H1 (cell line): ENCODE measurements at regions not wholly inside any gene's neighbourhood (a gene's known extent, or its start where the extent isn't known, plus 50 kb on each side); places are given as distances from the start of the nearest gene placed in this dataset.

Experiments
- CBX5 ChIP-seq: fragments of 300-800, 300-1000 bp; sonication (generic); IDR thresholded peaks from 2 replicates; pipeline ENCODE4 v1.7.1; 2016; ENCODE audit warnings: antibody characterized with exemption, low read length, low read depth
- CHD1 ChIP-seq: IDR thresholded peaks from 2 replicates; pipeline ENCODE4 v1.6.1; 2012; ENCODE audit warnings: low read depth, low read length, improper control_type of control experiment
- CTBP2 ChIP-seq: IDR thresholded peaks from 2 replicates; pipeline ENCODE4 v1.7.0; 2011; ENCODE audit warnings: borderline replicate concordance, mild to moderate bottlenecking, moderate library complexity, mixed read lengths, low read length; ENCODE audit not compliant: insufficient read depth, insufficient read length
- EP300 ChIP-seq, 2 experiments: IDR thresholded peaks; 1 replicate in 1 of 2; 2 replicates in 1 of 2; pipeline ENCODE4 v1.6.1; 2011 to 2012; ENCODE audit warnings: low read depth in 2 of 2, low read length in 2 of 2, mild to moderate bottlenecking in 2 of 2, borderline replicate concordance in 1 of 2, inconsistent platforms in 1 of 2, moderate library complexity in 1 of 2
- FOSL1 ChIP-seq: IDR thresholded peaks from 2 replicates; pipeline ENCODE4 v1.6.1; 2011; ENCODE audit warnings: mild to moderate bottlenecking, low read depth, low read length, moderate library complexity; ENCODE audit not compliant: insufficient read depth
- GABPA ChIP-seq: IDR thresholded peaks from 2 replicates; pipeline ENCODE4 v1.6.1; 2011; ENCODE audit warnings: mild to moderate bottlenecking, low read length, moderate library complexity, borderline replicate concordance; ENCODE audit not compliant: insufficient read depth
- JUN ChIP-seq: IDR thresholded peaks from 2 replicates; pipeline ENCODE4 v1.6.1; 2011; ENCODE audit warnings: low read depth, mild to moderate bottlenecking, improper control_type of control experiment, low read length
- JUND ChIP-seq: IDR thresholded peaks from 2 replicates; pipeline ENCODE4 v1.6.1; 2011; ENCODE audit warnings: mild to moderate bottlenecking, improper control_type of control experiment, low read length
- NRF1 ChIP-seq: IDR thresholded peaks from 2 replicates; pipeline ENCODE4 v1.6.1; 2011; ENCODE audit warnings: mild to moderate bottlenecking, low read depth, low read length, improper control_type of control experiment
- PHF8 ChIP-seq: fragments of 200-600 bp; sonication (generic); conservative IDR thresholded peaks from 2 replicates; pipeline ENCODE4 v1.7.1; 2012; ENCODE audit warnings: low read depth, mild to moderate bottlenecking, inconsistent platforms, low read length, moderate library complexity
- RXRA ChIP-seq: IDR thresholded peaks from 2 replicates; pipeline ENCODE4 v1.6.1; 2011; ENCODE audit warnings: low read depth, mild to moderate bottlenecking, low read length, moderate library complexity; ENCODE audit not compliant: insufficient read depth
- SAP30 ChIP-seq: fragments of 300-600 bp; sonication (generic); IDR thresholded peaks from 2 replicates; pipeline ENCODE4 v1.7.1; 2012; ENCODE audit warnings: low read length, moderate library complexity, mild to moderate bottlenecking, inconsistent platforms; ENCODE audit not compliant: insufficient read depth, insufficient replicate concordance
- SIN3A ChIP-seq, 2 experiments: IDR thresholded peaks in 1 of 2; conservative IDR thresholded peaks in 1 of 2; 2 replicates each; pipeline ENCODE4 v1.6.1; 2011 to 2012; ENCODE audit warnings: low read length in 2 of 2, improper control_type of control experiment in 1 of 2, low read depth in 1 of 2, mild to moderate bottlenecking in 1 of 2
- SP1 ChIP-seq: IDR thresholded peaks from 2 replicates; pipeline ENCODE4 v1.6.1; 2011; ENCODE audit warnings: low read depth, low read length
- SRF ChIP-seq: IDR thresholded peaks from 2 replicates; pipeline ENCODE4 v1.6.1; 2011; ENCODE audit warnings: mild to moderate bottlenecking, low read depth, low read length, moderate library complexity
- TAF7 ChIP-seq: optimal IDR thresholded peaks from 2 replicates; pipeline ENCODE3; 2011; ENCODE audit warnings: low read depth, mild to moderate bottlenecking, inconsistent platforms, low read length, moderate library complexity, borderline replicate concordance
- TBP ChIP-seq: IDR thresholded peaks from 2 replicates; pipeline ENCODE4 v1.6.1; 2011; ENCODE audit warnings: low read depth, low read length, improper control_type of control experiment
- TF ChIP-seq, protein P1 (sequence below): IDR thresholded peaks from 2 replicates; pipeline ENCODE4 v1.6.1; 2011; ENCODE audit warnings: low read depth, mild to moderate bottlenecking, low read length; ENCODE audit not compliant: insufficient read depth
- TF ChIP-seq, protein P2 (sequence below), 3 experiments: IDR thresholded peaks; 1 replicate in 2 of 3; 2 replicates in 1 of 3; pipeline versions ENCODE4 v1.5.1 to v1.6.1; 2011; ENCODE audit warnings: low read length in 3 of 3, mild to moderate bottlenecking in 3 of 3, inconsistent platforms in 2 of 3, low read depth in 1 of 3, moderate library complexity in 1 of 3; ENCODE audit not compliant: insufficient read depth in 1 of 3; ENCODE audit errors: control extremely low read depth in 1 of 3

- TF ChIP-seq TBP (no peak), NRF1 (no peak), JUND (no peak), SIN3A (conservative IDR thresholded peaks at IDR 0.05 in 1 of 2, IDR thresholded peaks at IDR 0.05 in 1 of 2; ENCODE audit: low read depth in 1 of 2, low read length in 2 of 2) (no peak), CTBP2 (no peak), FOSL1 (no peak), JUN (no peak), CHD1 (no peak), CBX5 (no peak), PHF8 (no peak), SAP30 (no peak), SRF (no peak), EP300 (IDR thresholded peaks at IDR 0.05; ENCODE audit: borderline replicate concordance in 1 of 2, low read depth in 2 of 2, low read length in 2 of 2) (no peak), SP1 (no peak), TAF7 (no peak), GABPA (no peak), RXRA (no peak)
- TF ChIP-seq, protein P1, sequence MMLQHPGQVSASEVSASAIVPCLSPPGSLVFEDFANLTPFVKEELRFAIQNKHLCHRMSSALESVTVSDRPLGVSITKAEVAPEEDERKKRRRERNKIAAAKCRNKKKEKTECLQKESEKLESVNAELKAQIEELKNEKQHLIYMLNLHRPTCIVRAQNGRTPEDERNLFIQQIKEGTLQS = no peak
- TF ChIP-seq, protein P2, sequence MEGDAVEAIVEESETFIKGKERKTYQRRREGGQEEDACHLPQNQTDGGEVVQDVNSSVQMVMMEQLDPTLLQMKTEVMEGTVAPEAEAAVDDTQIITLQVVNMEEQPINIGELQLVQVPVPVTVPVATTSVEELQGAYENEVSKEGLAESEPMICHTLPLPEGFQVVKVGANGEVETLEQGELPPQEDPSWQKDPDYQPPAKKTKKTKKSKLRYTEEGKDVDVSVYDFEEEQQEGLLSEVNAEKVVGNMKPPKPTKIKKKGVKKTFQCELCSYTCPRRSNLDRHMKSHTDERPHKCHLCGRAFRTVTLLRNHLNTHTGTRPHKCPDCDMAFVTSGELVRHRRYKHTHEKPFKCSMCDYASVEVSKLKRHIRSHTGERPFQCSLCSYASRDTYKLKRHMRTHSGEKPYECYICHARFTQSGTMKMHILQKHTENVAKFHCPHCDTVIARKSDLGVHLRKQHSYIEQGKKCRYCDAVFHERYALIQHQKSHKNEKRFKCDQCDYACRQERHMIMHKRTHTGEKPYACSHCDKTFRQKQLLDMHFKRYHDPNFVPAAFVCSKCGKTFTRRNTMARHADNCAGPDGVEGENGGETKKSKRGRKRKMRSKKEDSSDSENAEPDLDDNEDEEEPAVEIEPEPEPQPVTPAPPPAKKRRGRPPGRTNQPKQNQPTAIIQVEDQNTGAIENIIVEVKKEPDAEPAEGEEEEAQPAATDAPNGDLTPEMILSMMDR (IDR thresholded peaks at IDR 0.05; ENCODE audit: control extremely low read depth in 1 of 3, insufficient read depth in 1 of 3, low read depth in 1 of 3, low read length in 3 of 3) = no peak
Observed at GRCh38 chr16:51868631-51869030, 678.3 kb downstream of the TOX3 start (continued).
